ENCODE measurements at regions not wholly inside any gene's neighbourhood (a gene's known extent, or its start where the extent isn't known, plus 50 kb on each side); places are given as distances from the start of the nearest gene placed in this dataset.

GRCh38 chr21:35142036-35142815 lies 93.1 kb upstream of the RUNX1 start:
- no peak for TF ChIP-seq CTCF (IDR thresholded peaks at IDR 0.05 in 4 of 5, conservative IDR thresholded peaks at IDR 0.05 in 1 of 5)
- no peak for TF ChIP-seq POLR2A (IDR thresholded peaks at IDR 0.05)
